ENCODE measurements at regions not wholly inside any gene's neighbourhood (a gene's known extent, or its start where the extent isn't known, plus 50 kb on each side); places are given as distances from the start of the nearest gene placed in this dataset.

GRCh38 chr12:17810399-17810798 is 279.6 kb downstream of the RERGL start:
- in situ Hi-C loops (cut with MboI; ENCODE audit: low sequenced_read_pairs): no loop called here

- in situ Hi-C loops (cut with MboI; ENCODE audit: low sequenced_read_pairs): no loop called here
Observed at GRCh38 chr12:17809206-17809605, 280.8 kb downstream of the RERGL start.

GRCh38 chr12:17802657-17803641 is 287.0 kb downstream of the RERGL start:
- in situ Hi-C loops (cut with MboI; ENCODE audit: low sequenced_read_pairs): no loop called here

GRCh38 chr12:17793854-17794253 is 296.1 kb downstream of the RERGL start:
- in situ Hi-C loops (cut with MboI; ENCODE audit: low sequenced_read_pairs): no loop called here

GRCh38 chr12:17778242-17778641 is 311.8 kb downstream of the RERGL start:
- in situ Hi-C loops (cut with MboI; ENCODE audit: low sequenced_read_pairs): no loop called here

GRCh38 chr12:17763366-17763765 is 326.6 kb downstream of the RERGL start:
- in situ Hi-C loops (cut with MboI; ENCODE audit: low sequenced_read_pairs): no loop called here

GRCh38 chr12:17759982-17760381 is 330.0 kb downstream of the RERGL start:
- in situ Hi-C loops (cut with MboI; ENCODE audit: low sequenced_read_pairs): no loop called here

Measured in HL-60/S4 treated with retinoic acid at 250 ng/mL for 4 days and 3 days (cell line).